ENCODE measurements at regions not wholly inside any gene's neighbourhood (a gene's known extent, or its start where the extent isn't known, plus 50 kb on each side); places are given as distances from the start of the nearest gene placed in this dataset.

GRCh38 chr14:87756661-87757060 lies 236.3 kb downstream of the GALC start (continued):
- TF ChIP-seq RAD21 (IDR thresholded peaks at IDR 0.05), result no peak

GRCh38 chr14:87754520-87755223 lies 238.3 kb downstream of the GALC start:
- Histone ChIP-seq H3K9me3 (ENCODE audit: control insufficient read depth in 4 of 4, low read length in 3 of 4) (no peaks in the 10 kb centered on the region), H3K27ac (ENCODE audit: low read depth in 1 of 2, low read length in 2 of 2) (no peak overlapping the region), H3K36me3 (ENCODE audit: control insufficient read depth in 4 of 4, insufficient read depth in 3 of 4, low read depth in 1 of 4, low read length in 3 of 4) (no peaks in the 10 kb centered on the region), H3K27me3 (ENCODE audit: control insufficient read depth in 4 of 4, insufficient read depth in 4 of 4, low read length in 3 of 4) (no peaks in the 10 kb centered on the region), H3K4me3 (ENCODE audit: low read depth in 1 of 3, low read length in 3 of 3) (no peak overlapping the region), H3K4me1 (ENCODE audit: control insufficient read depth in 4 of 4, insufficient read depth in 4 of 4, low read length in 3 of 4) (peaks cover 0 to 2% (median 0%) of the 10 kb centered on the region in 4 donors), H3K9ac (ENCODE audit: low read depth in 1 of 2, low read length in 2 of 2) (no peak overlapping the region)
- 72% methylated on average over 8 of the region's 8 CpGs for WGBS
- no peak for DNase-seq (ENCODE audit: low spot score)
- TF ChIP-seq RXRA (IDR thresholded peaks at IDR 0.05) (peak in 1 of 2 donors; percentile 43), NR2F2 (IDR thresholded peaks at IDR 0.05) (no peak), HNF4A (conservative IDR thresholded peaks at IDR 0.05) (peak; percentile 73 to 79), ZBTB33 (IDR thresholded peaks at IDR 0.05) (no peak), GABPA (IDR thresholded peaks at IDR 0.05 in 1 of 2, conservative IDR thresholded peaks at IDR 0.05 in 1 of 2) (no peak), JUND (IDR thresholded peaks at IDR 0.05) (no peak), FOXA1 (IDR thresholded peaks at IDR 0.05) (no peak), MAX (IDR thresholded peaks at IDR 0.05) (no peak), SP1 (IDR thresholded peaks at IDR 0.05) (peak; percentile 12), RAD21 (IDR thresholded peaks at IDR 0.05) (no peak), CTCF (IDR thresholded peaks at IDR 0.05; ENCODE audit: low read depth, low read length, missing input control) (no peak), FOXA2 (IDR thresholded peaks at IDR 0.05) (no peak), HNF4G (IDR thresholded peaks at IDR 0.05) (peak; percentile 26), EGR1 (IDR thresholded peaks at IDR 0.05; ENCODE audit: low read depth in 2 of 2) (no peak), YY1 (IDR thresholded peaks at IDR 0.05) (no peak), TAF1 (conservative IDR thresholded peaks at IDR 0.05) (no peak)
- TF ChIP-seq, protein P1, sequence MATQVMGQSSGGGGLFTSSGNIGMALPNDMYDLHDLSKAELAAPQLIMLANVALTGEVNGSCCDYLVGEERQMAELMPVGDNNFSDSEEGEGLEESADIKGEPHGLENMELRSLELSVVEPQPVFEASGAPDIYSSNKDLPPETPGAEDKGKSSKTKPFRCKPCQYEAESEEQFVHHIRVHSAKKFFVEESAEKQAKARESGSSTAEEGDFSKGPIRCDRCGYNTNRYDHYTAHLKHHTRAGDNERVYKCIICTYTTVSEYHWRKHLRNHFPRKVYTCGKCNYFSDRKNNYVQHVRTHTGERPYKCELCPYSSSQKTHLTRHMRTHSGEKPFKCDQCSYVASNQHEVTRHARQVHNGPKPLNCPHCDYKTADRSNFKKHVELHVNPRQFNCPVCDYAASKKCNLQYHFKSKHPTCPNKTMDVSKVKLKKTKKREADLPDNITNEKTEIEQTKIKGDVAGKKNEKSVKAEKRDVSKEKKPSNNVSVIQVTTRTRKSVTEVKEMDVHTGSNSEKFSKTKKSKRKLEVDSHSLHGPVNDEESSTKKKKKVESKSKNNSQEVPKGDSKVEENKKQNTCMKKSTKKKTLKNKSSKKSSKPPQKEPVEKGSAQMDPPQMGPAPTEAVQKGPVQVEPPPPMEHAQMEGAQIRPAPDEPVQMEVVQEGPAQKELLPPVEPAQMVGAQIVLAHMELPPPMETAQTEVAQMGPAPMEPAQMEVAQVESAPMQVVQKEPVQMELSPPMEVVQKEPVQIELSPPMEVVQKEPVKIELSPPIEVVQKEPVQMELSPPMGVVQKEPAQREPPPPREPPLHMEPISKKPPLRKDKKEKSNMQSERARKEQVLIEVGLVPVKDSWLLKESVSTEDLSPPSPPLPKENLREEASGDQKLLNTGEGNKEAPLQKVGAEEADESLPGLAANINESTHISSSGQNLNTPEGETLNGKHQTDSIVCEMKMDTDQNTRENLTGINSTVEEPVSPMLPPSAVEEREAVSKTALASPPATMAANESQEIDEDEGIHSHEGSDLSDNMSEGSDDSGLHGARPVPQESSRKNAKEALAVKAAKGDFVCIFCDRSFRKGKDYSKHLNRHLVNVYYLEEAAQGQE (IDR thresholded peaks at IDR 0.05), result no peak
- TF ChIP-seq, protein P2, sequence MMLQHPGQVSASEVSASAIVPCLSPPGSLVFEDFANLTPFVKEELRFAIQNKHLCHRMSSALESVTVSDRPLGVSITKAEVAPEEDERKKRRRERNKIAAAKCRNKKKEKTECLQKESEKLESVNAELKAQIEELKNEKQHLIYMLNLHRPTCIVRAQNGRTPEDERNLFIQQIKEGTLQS (IDR thresholded peaks at IDR 0.05), result no peak
